Erythroblast (primary cell): ENCODE measurements at regions not wholly inside any gene's neighbourhood (a gene's known extent, or its start where the extent isn't known, plus 50 kb on each side); places are given as distances from the start of the nearest gene placed in this dataset.

ENCODE experiments used
- GATA1 ChIP-seq: IDR thresholded peaks from 2 replicates; pipeline ENCODE4 v1.6.1; 2011; ENCODE audit warnings: low read depth, mild to moderate bottlenecking, control low read depth, low read length, moderate library complexity
- POLR2A ChIP-seq: IDR thresholded peaks from 2 replicates; pipeline ENCODE4 v1.6.1; 2011; ENCODE audit warnings: mild to moderate bottlenecking, low read length

GRCh38 chr20:57787151-57787989 is 77.6 kb upstream of the PMEPA1 start:
- TF ChIP-seq POLR2A (no peak), GATA1 (no peak)
